ENCODE measurements at regions not wholly inside any gene's neighbourhood (a gene's known extent, or its start where the extent isn't known, plus 50 kb on each side); places are given as distances from the start of the nearest gene placed in this dataset.
"Not testable (repeated sequence)": the region's sequence is repeated elsewhere in the genome, so short reads cannot be mapped to it uniquely, and the experiment has no call there.

DNA sequence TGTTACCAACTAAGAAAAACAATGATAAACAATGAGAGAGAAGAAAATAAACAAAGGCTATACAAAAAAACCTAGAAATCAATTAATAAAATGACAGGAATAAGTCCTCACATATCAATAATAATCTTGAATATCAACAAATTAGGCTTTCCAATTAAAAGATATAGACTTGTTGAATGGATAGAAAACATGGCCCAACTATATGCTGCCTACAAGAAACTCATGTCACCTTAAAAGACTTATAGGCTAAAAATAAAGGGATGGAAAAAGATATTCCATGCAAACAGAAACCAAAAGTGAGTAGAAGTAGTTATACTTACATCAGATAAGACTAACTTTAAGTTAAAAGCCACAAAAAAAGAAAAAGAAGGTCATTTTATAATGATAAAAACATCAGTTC lies 183.9 kb downstream of the MYRFL start:
- DNase-seq: no peak

DNA sequence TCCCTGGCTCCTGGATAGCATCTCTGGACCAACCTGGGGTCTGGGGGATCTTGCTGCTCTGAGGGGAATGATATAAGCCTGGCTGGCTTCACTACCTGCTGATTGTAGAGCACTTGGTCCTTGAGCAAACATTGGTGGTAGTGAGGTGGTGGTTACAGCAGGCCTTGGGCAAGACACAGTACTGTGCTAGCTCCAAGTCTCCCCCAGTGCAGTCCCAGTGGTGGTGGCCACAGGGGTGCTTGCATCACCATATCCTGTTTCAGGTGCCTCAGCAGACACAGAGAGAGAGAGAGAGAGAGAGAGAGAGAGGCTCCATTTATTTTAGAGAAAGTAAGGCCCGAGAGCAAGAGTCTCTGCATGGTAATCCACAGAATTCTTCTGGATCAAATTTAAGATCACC lies 186.3 kb downstream of the MYRFL start:
- no peak for DNase-seq

DNA sequence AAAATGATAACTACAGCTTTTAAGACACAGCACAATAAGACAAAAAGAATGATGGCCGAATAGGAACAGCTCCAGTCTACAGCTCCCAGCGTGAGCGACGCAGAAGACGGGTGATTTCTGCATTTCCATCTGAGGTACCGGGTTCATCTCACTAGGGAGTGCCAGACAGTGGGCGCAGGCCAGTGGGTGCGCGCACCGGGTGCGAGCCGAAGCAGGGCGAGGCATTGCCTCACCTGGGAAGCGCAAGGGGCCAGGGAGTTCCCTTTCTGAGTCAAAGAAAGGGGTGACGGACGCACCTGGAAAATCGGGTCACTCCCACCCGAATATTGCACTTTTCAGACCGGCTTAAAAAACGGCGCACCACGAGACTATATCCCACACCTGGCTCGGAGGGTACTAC lies 188.0 kb downstream of the MYRFL start:
- DNase-seq: not testable (repeated sequence)

DNA sequence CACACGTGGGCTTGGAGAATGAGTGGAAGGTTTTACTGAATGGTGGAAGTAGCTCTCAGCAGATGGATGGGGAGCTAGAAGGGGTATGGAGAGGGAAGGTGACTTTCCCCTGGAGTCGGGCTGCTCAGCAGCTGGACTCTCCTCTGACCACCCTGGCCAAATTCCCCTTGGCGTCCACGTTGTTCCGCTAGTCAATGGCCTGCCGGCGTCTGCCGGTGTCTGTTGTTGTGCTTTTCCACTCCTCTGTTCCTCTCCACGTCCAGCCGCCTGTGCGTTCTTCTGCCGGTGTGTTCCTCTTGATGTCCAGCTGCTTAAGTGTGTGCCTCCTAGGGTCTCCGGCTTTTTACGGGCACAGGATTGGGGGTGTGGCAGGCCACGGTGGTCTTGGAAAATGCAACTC lies 203.5 kb downstream of the MYRFL start:
- no peak for DNase-seq

DNA sequence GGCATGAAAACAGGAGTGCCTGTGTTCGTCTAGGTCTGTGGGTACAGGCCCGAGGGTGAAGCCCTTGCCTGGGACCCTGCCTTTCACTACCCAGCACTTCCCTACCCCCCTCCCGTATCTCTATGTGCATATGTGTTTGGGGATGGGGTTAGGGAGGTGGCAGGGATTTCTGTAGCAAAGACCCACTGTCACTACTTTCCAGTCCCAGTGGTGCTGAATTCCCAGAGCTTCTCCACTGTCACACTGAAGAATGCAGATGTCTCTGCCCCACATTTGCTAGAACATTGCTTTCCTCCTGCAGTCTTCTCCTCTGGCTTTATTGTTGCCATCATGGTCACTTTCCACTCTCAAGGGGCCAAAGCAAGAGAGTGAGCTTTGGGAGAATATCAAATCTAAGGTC lies 203.9 kb downstream of the MYRFL start:
- DNase-seq: no peak

DNA sequence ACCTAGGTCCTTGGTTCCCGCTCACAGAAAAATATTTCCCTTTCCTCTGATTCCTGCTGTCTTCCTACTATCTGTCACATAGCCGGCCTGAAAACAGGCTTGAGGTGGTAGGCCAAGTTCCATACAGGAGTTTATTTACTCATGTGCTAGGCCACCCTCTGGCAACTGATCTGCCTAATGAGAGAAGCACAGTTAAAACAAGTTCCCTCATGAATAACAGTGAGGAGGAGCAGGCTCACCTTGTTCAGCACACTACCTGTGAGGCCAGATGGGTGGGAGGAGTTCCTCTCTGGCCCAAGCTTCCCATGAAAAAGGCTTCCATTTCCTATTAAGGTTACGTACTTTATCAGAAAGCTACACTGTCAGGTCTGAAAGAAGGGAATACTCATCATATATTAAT lies 206.0 kb downstream of the MYRFL start:
- DNase-seq: no peak

DNA sequence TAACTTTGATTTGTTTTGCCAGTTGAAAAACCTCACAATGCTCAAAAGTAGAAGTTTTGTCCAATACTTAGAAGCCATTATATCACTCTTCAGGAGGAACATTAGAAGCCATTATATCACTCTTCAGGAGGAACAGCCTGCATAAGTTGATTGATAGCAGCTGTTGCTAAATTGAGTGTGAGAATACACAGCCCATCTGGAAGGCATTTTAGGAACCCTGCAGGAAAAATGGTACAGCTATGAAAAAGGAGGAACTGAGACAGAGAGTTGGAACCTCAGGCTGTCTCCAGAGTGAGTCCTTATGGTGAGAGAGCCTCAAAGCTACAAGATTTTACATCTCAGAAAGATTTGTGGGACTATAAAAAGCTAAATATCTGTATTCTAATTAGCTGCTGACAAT lies 207.0 kb downstream of the MYRFL start:
- no peak for DNase-seq

DNA sequence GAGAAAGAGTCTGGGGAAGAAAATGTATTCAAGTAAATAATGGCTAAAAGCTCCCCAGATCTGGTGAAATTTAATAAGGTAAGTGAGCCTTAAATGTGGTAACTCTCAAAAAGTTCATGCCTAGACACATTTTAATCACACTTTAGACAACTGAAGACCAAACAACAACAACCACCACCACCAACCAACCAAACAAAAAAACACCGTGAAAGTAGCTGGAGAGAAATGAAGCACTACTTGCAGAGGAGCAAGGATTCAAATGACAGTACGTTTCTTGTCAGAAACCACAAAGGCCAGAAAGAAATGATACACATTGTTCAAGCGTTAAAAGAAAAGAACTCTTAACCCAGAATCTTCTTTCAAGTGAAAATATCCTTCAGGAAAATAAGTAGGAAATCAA lies 208.3 kb downstream of the MYRFL start:
- no peak for DNase-seq

DNA sequence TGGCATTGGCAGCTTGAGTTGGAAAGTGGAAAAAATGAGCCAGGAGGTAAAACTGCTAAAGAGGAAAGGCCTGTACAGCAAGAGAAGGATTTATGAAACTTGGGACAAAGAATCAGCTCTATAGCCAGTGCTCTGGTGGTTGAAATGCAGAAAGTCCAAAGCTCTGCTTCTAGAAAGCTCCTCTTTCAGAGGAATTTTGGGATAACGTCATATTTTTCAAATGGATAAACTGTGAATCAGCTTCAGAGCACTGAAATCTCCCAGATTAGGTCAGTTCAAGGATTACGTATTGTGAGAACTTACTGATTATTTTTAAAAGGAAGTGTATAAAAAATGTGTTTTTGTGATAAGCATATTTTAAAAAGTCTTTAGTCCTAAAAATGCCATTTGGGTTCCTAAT lies 203.1 kb upstream of the CNOT2 start:
- DNase-seq: no peak

DNA sequence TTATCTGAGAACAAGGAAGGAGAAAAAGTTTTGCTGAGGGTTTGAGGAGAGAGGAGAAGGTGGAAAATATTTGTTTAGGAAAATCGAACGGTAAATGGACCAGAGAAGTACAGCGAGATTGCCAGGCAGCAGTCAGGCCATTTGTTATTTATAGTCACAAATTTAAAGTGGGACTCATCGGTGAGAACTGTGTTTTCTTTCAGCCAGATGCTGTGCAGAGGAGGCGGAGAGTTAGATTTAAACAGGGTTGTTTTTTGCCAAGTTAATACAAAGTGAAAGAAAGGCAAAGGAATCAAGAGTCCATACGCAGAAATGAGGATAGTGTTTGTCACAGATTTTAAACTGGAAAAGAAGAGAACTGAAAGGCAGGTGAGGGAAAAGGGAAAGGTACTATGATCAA lies 200.6 kb upstream of the CNOT2 start:
- no peak for DNase-seq

DNA sequence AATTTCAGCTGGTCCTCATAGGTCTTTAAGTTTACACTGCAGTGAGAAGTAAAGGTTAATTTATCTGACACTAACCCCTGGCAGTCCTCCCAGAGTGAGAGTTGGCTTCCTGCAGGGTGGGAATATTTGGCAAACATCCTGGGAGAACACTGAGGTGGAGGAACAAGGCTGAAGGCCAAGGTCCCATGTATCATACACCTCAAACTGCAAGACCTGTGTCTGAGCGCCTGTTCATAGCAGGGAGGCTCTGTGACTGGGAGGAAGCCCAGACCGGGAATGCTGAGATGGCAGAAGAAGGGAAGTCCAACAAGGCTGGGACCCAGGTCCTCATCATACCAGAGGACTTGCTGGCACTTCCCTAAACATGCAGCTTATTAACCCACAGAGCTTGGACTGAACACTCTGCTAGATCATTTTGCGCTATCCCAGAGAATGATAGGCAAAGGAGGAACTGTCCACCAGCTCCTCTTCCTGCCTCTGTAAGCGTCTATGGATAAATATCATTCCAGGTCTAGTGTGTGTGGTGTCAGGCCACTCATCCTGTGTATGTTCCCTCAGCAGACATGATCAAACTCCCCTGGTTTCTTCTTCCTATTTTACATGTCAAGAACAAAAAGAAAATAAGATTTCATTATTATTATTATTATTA lies 199.6 kb upstream of the CNOT2 start:
- no peak for DNase-seq

DNA sequence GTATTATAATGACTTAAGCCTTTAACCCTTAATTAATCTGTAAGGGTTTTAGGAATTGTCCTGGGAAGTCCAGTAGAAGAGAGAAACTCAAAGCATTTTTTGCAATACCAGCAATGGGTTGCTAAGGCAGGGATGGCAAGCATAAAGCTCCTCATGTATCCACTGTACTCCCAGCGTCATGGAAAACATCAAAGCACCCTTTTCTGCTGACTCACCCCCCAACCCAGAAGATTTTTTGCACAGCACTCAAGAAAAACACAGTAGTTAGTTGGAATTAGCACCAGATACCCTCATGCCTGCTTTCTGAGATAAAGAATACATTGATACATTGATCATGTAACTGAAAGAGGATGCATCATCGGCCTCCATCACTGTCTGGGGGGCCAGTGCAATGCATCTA lies 199.1 kb upstream of the CNOT2 start:
- DNase-seq: no peak

DNA sequence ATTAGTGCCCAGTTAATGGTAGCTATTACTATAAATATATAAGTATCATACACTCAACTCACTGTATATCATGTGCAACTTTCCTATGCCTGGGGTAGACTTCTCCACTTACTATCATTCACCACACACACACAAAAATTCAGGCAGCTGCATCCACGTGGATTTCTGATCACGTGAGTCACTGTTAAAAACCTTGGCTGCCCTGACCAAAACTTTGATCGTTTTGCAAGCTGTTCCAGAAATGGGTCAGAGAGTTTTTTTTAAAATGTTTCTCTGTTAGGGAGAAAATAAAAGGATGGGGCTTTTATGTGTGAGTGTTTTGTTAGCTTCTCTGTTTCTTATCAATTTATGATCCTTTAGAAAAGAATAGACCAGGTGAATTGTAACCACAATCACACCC lies 198.2 kb upstream of the CNOT2 start:
- no peak for DNase-seq

DNA sequence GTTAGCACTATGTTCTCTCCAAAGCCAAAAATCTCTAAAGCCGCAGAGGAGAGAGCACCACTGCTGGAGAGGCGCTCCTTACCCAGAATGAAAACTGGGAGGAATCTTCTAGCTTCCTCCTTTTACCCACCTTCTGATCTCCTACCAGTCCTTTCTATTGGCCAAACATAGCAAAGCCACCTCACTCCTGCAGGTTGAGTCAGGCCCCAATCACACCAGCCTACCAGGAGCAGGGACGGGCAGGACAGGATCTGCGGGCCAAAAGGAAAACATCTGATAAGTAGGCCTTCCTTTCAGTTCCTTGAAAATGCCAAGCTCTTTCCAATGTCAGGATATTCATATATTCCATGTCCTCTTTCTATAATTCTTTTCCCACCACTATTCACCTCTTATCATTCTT lies 197.7 kb upstream of the CNOT2 start:
- no peak for DNase-seq

DNA sequence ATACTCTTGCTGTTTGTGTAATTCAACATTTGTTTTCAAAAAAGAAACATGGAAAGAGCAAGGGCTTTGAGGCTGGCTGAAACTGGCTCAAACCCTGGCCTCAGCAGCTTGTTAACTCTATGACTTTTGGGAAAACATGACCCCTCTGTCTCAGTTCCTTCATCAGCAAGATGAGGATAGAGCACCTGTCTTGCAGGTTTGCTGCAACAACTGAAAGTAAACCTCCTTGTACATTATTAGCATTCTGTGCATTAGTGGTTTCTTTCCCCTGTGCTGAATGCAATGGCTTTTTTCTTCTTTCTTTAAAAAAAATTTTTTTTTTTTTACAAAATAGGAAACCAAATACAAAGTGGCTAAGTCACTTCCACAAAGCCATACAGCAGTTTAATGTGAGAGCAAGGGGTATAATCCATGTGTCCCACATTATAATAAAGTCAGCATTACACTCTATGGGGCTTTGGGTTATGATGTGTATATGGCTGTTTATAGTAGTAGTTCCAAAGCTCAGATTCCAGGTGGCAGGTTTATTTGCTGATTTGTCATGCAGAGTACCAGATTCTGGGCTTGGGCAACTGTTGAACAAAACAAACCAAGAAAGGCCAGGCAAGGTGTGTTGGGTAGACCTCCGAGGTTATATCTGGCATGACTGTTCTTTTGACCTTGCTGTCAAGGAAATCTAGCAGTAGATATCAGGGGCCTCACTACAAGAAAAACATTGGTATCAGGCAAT lies 194.5 kb upstream of the CNOT2 start:
- DNase-seq: no peak

DNA sequence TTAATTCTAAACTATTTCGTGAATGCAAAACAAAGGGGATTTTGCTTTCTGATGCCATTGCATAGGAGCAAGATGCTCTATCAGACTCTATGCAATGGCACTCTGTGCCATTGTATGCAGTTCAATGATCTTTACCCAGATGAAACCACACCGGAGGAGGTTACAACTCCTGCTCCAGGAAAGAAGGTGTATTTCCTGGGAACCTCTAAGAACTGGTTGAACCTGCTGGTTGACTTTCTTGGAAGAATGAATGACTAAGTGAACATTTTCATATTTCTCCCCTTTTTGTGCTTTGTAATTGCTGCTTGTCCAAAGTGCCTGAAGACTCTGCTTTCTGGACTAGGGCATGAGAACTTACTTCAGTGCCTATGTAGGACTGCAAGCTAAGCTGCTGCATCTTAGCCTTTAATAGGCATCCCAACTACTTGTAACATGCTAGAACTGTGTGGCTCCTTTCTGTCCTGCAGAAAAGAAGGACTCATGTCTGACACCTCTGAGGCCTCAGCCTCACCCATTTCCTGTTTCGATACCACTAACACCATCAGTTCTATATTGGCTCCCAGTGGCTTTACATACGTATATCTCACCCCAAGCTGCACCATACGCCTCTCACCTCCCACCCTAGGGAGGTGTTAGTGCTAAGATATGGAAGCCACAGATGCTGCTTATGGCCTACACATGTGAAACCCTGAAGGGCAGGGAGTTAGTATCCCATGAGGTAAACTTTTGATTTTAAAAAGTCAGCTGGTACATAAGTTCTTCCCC lies 193.5 kb upstream of the CNOT2 start:
- DNase-seq: no peak

DNA sequence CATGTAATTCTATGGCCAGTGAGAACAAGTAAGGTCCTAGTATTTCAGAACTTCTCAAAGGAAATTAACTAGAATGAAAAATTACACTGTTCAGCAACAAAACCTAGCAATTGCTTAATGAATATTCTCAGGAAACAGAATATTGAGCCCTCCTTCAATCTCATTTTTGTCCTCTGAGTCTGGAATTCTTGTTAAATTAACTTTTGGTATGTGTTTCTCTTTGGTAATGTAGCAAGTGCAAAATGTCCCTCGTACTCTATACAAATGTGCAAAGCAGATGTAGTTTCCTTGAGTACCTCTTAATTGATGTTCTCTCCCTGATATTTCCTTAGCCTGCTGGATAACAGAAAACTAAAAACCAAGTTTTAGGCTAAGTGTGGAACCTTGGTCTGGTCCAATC lies 190.8 kb upstream of the CNOT2 start:
- DNase-seq: no peak

DNA sequence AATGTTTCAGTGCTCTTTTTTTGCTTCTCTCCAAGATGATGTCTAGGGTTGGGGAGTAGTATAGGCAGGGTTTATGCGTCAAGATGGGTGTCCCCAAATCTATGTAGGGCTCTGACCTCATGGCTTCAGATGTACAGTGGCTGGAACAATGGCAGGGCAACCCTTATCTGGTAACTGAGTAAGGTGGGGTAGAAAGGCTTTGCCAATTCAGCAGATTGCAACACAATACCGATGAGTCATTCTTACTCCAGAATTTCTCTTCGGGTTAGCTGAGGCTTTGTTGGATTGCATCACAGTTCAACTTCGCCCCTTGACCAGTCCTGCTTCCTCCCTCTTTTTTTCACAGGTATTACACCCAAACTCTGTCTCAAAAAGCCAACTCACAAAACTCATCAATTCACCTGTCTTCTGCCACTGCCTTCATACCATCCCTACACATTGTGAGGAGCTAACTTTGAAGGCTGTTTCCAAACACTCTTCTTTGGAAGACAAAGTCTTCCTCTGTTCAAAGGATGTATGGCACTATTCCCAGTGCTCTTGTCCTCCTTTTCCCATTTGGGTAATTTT lies 190.2 kb upstream of the CNOT2 start:
- peak; percentile 37 for DNase-seq

DNA sequence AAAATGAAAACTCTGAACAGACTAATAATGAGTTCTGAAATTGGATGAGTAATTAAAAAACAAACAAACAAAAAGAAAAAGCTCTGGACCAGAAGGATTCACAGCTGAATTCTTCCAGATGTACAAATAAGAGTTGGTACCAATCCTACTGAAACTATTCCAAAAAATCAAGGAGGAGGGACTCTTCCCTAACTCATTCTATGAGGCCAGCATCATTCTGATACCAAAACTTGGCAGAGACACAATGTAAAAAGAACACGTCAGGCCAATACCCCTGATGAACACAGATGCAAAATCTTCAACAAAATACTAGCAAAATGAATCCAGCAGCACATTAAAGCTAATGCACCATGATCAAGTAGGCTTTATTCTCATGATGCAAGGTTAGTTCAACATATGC lies 183.9 kb upstream of the CNOT2 start:
- DNase-seq: no peak

DNA sequence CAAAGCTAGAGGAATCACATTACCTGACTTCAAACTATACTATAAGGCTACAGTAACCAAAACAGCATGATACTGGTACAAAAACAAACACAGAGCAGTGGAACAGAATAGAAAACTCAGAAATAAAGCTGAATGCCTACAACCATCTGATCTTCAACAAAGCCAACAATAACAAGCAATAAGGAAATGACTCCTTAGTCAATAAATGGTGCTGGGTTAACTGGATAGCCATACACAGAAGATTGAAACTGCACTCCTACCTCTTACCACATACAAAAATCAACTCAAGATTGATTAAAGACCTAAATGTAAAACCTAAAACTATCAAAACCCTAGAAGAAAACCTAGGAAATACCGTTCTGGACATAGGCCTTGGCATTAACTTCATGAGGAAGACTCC lies 182.6 kb upstream of the CNOT2 start:
- DNase-seq: no peak

DNA sequence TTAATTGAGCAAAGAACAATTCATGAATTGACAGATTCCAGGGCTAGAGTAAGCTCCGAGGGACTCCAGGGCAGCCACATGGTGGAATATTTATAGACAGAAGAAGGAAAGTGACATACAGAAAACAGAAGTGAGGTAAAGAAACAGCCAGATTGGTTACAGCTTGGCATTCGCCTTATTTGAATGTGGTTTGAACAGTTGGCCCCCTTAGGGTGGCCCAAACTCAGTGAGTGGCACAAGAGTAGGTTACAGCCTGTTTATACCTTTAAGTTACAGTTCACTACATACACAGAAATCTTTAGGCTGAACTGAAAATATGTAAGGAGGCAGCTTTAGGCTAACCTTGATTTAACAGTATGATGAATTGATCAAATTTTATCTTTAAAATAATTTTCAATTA lies 174.5 kb upstream of the CNOT2 start:
- no peak for DNase-seq

DNA sequence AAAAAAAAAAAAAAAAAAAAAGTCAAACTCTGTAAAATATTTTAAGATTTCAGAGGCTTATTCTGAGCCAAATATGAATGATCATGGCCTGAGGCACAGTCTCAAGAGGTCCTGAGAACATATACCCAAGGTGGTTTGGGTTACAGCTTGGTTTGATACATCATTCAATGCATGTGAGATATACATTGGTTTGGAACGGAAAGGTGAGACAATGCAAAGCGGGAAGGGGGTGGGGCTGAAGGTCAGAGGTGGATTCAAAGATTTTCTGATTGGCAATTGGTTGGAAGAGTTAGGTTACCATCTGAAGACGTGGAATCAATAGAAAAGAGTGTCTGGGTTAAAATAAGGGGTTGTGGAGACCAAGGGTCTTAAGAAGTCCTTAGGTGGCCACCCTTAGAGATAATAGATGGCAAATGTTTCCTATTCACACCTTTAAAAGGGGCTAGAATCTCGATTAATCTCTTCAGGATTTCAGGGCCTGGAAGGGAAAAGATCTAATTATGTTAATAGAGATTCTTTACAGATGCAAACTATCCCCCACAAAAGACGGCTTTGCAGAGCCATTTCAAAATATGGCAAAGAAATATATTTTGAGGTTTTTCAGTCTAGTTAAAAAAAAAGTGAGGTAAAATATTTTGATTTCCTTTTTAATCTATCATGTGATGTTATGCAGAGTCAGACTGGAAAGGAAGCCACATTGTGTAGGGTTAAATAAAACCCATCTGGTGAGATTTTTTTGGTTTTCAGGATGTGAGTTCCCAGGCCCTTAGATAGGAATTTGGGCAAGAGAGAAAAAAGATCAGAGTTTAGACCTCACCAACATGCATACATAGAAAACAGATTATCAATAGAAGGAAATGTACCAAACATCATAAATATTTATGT lies 173.8 kb upstream of the CNOT2 start:
- no peak for DNase-seq

DNA sequence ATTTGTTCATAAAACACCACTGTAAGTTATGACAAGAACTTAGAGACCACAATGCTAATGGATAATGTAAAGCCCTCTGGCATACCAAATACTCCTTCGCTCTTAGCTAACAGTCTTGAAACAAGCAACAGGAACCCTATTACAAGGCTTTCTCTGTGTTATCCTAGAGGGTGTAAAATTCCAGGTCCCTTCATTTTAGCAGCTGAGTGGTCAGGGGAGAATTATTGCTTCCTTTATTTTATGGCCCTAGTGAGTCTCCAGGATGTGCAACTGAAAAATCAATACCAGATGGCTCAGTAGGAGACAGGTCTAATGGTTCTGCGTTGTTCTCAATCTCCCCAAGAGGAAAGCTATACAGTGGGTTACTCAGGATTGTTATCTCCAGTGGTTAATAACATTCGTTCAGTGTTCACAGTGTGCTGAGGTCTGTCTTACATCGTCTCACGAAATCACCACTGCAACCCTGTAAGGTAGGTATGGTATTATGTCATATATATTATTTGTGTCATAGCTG lies 172.7 kb upstream of the CNOT2 start:
- no peak for DNase-seq

Data from GF-D8 (cell line).